Stimulated activated CD4-positive, alpha-beta T cell treated with anti-CD3 and anti-CD28 coated beads, Interleukin-4, amount 100 ng/mL, for 24 hours (primary cell): ENCODE measurements at regions not wholly inside any gene's neighbourhood (a gene's known extent, or its start where the extent isn't known, plus 50 kb on each side); places are given as distances from the start of the nearest gene placed in this dataset.

Experiments
- DNase-seq: peaks from one replicate; pipeline ENCODE4 v3.0.0-alpha.2; 2020

DNA sequence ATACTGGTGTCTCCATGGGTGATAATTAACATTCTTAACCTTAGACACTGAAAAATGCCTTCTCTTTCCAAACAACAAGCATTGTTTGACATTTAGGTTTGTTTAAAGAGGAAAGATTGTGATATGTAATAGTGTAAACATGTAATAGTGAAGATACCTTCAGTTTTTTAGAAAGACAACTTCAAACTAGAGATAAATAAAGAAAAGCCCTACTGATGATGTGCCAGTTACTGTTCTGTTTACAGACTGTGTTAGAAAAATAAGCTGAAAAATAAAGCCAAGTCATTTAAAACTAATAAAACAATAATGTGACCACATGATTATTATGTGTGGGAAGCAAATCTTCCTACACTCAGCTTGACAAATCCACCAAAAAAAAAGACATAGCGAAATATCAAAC, 2035.3 kb upstream of the TENM3 start:
- DNase-seq = no peak

DNA sequence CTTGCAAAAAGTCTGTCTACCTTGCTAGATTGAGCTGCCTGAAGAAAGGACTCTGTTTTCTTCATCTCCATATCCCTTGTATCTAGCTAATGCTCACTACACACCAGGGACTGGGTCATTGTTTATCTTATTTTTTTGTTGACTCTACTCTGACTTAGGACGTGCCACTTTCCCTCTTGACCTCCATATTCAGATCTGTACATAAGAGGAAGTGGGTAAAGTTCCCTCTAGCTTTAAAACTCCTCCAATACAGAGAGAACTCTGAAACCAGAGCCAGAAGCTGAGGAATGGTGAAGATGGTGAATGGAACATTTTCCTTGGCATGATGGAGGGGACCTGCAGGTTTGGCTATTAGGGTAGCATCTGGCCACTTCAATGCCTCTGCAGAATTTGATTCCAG, 2026.1 kb upstream of the TENM3 start:
- DNase-seq = no peak

DNA sequence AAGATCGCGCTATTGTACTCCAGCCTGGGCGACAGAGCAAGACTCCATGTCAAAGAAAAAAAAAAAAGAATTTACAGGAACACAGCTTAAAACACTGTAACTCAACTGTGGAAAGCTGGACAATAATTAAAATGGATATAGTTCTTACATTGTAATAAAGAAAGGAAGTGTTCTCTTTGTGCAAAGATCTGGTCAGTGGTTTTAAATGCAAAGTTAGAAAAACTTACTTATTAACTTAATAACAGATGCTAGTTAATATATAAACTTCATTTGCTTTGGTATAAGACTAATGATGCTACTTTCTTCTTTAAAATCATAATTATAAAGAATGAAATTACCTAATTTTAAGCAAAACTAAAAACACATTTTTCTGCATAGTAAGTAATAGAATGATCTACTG, 2024.1 kb upstream of the TENM3 start:
- no peak for DNase-seq

DNA sequence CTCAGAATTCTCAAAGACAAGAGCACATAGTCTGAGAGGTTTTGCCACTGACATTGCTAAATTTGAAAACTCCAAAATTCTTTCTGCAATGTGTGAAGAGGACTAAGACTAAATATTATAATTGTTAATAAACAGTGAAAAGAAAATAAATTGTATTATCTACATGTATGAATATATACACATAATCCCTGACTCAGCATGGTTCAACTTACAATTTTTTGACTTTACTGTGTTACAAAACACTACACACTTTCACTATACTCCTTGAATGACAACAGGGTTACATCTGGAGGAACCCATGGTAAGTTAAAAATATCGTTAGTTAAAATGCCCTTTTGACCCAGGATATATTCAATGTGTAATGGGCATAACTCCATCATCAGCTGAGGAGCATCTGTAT, 2017.2 kb upstream of the TENM3 start:
- no peak for DNase-seq

DNA sequence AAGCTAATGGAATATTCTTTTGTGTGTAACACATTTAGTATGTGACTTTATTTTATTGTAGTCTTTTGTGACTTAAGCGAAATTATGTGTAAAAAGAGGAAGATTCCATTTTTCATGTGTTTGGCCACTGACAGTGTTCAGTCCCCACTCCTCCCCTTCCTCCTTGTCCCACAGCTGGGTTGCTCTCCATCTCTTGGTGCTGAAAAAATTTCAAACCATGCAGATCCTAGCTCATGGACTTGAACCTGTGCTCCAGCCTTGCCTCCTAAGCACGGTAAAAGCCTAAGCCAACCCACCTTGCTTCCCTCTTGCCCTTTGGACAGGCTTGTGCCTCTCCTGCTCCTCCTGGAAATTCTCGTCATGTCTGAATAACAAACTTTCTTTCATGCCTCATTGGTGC, 2008.5 kb upstream of the TENM3 start:
- DNase-seq = no peak

DNA sequence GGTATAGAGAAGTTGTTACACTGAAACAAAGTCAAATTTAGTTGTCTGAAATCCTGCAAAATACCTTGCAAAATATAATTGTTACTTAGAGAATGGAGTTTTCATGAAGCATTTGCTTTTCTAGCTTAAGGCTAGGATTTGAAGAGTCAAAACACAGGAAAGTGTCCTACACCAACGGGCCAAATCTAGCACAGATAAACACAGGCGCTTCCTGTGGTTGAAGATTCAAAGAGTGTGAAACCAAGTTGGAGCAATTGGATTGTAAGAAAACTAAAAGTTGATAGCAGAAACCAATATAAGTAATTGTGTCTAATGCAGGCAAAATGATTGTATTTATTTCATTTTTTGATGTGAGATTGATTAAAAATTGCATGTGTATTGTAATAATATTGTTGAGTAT, 2002.5 kb upstream of the TENM3 start:
- DNase-seq = no peak

DNA sequence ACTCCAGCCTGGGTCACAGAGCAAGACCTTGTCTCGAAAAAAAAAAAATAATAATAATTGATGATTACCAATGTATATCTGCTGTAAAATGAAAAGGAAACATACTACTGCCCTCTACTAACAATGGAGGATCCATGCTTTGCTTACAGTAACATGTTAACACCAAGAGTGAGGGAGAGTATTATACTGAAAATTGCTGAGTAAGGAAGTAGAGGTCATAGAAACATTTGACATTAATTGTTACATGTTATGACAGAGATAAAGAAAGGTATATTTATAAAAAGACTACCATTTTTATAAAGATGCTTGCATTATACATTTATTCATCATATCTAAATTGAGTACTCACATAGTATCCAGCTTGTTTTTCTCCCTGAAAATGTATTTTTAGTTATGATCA, 1989.8 kb upstream of the TENM3 start:
- DNase-seq = no peak

DNA sequence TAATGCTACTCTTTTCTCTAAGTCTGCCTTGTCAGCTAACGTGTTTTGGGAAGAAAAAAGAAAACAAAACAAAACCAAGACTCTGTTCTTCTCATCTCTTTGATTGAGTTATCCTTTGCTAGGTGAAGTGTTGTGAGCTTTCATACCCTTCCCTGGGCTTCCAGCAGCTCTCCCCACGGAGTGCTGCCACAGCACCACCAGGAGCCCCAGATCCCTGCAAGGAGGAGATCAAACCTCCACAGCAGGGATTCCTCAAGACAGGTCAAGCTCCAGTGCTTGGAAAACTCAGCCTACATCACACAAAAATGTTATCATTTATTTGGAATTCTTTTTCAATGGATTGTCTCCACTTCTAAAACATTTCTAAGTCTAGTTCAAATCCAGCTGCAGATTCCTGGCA, 1981.9 kb upstream of the TENM3 start:
- no peak for DNase-seq

DNA sequence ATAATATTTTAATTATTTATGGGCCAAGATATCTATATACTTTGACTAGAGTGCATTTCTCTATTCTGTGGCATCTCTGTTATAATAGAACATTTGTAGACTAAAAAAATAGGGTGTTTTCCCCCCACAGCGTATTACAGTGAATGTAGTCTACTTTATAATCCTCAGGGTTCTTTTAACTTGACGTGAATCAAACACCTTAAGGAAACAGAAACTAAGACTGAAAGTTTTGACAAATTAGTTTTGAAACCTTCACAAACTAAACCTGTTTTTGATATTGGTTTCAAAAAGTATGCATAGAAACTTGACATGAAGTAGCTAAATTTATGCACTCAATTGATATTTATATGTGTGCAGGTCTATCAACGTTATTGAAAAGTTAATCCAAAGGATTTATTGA, 1963.1 kb upstream of the TENM3 start:
- DNase-seq = no peak

DNA sequence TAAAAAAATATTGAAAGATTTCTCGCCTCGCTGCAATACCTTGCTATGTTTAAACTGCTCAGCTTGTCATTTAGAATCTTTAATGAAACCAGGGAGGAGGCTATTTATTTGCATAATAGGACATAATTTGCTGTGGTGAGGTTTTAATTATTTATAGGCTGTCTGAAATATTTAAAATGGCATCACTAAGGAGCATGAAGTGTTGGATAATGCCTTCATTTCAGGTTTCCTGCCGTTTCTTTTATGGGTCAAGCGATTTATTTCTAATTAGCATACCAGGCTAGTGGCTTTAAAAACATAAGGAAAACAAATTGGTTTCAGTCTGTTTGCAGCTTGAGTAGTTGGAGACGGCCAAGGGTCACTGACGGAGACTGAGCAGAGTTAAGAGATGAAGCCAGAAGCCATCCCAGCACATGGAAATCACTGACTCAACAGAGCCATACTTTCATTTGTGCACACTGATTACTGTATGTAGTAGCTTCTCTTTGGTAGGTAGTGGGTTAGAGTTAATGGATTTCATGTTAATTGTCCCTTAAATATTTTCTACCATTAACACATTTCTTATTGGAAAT, 1962.4 kb upstream of the TENM3 start:
- no peak for DNase-seq

DNA sequence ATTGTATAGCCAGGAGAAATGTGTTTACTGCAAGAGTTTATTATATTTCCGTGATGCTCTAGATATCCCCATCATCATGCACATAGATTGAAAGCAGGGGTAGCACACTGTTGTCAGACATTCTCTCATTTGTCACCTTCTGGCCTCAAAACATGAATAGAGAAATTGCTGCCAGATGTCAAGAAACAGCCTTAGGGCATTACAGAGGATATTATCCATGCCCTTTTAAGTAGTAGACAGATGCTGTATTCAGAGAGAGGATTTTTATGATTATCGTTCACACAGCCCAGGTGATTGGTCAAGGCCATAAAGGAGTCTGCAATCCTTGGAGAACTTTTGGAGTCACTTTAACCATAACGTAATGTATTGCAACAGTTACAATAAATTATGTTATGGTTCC, 1961.5 kb upstream of the TENM3 start:
- no peak for DNase-seq

DNA sequence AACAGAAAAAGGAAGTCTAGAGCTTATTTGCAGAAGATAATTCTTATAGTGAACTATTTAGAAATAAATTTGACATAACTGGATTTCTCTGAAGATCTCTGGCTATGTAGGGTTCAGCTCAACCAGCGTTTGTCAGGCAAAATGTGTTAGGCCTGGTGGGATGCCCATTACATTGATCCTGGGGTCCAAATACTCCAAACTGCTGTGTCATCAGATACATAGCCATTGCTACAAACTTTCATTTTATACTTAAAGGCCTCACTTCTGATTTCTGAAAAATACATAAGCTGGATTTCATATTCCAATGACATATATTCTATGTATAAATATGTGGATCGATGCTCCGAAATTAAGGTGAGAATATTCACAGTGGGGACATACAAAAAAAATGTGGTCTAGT, 1958.9 kb upstream of the TENM3 start:
- DNase-seq = no peak

DNA sequence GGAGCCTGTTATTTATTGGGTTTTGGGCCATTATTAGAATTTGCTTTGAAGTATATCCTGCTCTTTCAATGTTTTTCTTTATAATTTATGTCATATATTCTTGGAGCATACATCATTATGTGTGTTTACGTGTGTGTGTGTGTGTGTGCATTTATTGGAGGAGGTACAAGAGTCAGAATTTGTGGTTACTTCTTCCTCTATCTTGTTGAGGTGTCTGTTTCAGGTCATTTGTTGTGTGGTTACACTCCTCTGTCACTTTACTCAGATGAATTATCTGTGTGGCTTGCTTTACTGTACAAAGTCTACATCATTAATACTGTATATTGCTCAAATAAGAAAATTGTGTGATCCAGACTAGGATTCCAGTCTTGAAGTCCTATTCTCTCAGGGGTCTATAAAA, 1957.4 kb upstream of the TENM3 start:
- no peak for DNase-seq

DNA sequence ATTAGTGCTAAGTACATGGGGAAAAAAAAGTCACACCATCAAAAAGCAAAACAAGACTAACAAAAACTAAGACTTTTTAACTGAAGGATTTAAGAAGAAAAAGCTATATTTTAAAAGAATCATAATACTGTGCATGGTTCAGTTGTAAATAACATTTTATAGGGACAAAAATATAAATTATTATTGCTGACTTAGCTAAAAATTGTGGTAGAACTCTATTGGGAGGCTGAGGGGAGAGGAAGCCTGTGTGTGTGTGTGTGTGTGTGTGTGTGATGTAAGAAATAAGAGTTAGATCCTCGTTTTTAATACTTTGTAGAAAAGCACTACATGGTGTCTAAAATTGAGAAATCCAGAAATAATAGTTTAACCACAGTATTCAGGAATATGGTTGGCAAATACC, 1950.9 kb upstream of the TENM3 start:
- no peak for DNase-seq

DNA sequence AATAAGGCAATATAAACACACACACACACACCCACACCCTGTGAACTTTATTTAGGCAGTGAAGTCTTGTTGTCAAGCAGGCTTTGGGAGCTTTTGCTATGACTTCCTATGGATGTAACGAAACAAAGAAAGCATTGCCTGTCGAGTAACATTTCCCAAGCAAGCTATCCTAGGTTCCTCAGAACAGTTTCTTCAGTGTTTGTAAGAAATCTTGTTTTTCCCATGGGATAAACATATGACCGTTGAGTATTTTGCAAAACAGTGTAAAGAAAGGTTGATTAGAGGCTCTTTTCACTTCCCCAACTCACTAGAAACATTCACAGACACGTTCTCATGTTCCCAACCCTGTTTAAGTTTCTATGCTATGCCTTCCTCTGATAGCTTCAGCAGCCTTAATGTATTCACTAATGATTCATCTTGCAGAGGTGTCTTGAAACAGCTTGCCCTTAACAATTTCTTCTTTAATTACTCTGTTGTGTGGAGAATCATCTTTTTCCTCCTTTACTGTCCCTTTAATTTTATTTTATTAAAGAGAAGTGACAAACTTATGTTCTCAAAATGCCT, 1947.1 kb upstream of the TENM3 start:
- no peak for DNase-seq

DNA sequence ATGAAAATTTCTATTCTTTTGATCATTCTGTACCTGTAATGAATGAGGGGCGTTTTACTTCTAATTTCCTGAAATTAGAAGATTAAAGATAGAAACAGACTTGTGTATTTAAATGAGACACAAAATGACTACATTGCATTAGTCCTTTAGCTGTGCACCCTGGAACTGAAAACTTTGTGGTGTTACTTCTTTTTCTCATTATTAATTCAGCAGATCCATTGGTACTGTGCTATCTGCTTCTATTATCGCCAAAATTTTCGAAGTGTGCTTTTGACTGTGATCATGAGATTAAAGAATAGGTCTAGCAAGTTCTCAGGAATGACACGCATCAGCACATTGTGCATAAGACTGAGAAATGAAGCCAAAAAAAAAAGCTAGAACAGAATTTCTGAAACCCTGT, 1938.9 kb upstream of the TENM3 start:
- no peak for DNase-seq

DNA sequence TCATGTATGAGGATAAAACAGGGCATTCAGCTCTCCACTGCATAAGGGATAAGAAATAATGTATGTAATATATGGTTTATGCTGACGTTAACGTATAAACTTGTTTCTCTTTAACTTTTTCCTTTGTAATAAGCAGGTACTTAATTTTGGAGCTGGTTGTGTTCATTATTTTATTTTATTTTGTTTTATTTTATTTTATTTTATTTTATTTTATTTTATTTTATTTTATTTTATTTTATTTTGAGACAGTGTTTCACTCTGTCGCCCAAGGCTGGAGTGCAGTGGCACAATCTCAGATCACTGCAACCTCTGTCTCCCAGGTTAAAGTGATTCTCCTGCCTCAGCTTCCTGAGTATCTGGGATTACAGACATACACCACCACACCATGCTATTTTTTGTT, 1932.6 kb upstream of the TENM3 start:
- no peak for DNase-seq

DNA sequence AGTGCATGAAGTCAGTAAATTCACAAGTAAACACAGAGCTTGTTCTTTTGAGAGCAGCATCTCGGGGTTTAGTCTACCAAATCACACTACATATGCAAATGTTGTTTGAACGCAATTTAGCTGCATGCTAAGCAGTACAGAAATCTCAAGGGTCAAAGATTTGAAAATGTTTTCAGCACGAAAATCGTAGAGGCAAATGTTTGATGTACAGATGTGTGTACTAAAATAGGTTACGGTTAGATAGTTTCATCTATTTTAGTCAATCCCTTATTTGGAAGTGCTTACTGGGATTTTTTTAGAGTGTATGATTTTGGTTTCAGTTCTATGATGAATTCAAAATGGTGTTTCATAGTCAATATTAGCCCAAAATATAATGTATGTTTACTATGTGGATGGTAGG, 1928.2 kb upstream of the TENM3 start:
- no peak for DNase-seq

DNA sequence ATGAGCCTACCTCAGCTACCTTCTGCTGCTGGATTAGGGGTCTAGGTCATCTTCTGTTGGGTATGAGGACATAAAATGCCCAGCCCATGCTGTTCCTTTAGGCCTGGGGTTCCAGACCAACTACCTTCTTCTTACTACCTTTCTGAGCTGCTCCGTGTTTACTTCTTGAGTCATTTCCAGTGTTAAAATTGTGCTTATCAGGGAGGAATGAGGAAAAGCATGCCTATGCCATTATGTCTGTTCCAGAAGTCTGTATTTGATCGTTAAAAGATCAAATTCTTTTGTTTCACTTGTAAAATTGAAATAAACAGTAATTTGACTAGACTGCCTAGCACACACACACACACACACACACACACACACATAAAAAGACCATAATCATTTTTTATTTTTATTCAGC, 1912.7 kb upstream of the TENM3 start:
- no peak for DNase-seq

DNA sequence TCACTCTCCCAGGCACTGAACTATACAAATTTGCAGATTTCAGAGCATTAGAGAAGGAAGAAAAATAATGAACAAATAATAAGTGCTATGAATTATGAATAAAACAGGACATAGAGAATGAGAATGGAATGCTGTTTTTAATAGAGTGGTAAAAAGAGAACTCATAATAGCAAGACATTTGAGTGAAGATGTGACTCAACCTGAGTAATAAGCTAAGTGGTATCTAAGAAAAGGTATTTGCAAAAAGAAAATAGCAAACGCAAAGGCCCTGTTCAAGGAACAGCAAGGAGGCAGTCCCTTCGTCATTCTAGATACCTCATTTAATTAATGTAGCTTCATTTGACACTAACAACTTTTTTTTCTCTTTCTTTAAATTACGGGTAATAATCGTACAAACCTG, 1910.0 kb upstream of the TENM3 start:
- no peak for DNase-seq

DNA sequence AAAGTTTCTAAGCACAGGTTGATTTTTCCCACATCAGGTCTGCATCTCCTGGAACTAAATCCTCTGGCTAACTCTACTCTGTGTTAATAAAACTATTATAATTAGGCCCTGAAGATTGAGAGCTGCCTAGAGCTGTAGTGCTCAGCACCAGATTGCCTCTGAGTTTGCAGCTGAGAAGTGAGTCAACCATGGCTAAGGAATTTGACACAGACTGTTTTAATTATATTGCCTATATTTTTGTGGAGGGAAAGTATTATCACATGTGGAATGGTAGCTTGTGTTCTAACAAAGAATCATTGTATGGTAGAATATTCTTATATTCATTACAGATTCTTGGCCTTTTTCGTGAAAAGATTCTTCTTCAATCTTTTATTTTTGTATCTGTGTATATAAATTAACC, 1907.6 kb upstream of the TENM3 start:
- no peak for DNase-seq

DNA sequence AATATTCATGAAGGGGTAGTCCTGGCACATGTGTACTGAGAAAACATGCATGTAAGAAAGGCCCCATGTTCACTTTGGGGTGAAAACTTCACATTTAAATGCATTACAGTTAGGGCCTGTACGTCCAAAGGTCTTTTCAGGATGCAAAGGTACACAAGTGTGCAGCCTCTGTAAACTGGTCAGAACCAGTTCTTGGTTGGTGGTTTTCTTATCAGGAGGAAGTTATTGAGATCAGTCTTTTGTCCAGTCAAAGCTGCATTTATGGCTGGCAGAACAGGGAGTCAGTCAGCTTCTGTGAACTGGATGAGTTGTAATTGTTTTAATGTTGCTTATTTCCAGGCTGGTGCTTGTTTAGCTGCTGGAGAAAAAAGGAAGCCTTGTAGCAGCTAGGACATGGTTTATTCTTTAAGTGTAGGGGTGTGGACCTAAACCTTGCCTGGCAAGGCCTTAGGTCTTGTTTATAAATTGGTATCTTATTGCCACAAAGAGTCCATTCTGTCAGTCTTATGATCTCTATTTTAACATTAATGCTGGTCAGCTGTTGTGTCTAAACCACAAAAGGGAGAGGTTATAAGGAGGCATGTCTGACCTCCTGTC, 1906.6 kb upstream of the TENM3 start:
- DNase-seq = no peak

DNA sequence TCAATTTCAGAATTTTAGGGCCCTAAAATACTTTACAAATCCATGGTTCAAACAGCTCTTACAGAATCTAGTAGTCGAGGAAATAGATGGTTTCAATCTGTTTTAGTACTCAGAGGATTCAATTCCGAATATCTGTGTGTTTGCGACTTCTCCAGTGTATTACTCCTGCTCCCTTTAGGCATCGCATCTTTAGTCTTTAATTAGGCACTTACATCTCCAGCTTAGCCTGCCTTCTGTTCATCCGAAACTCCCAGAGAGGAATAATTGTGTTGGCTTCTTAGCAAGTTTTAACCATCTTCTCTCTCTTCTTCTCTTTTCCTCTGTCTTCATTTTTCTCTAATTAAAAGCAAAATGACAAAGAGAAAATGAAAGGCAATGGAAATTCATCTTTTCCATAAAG, 1901.3 kb upstream of the TENM3 start:
- DNase-seq = no peak

DNA sequence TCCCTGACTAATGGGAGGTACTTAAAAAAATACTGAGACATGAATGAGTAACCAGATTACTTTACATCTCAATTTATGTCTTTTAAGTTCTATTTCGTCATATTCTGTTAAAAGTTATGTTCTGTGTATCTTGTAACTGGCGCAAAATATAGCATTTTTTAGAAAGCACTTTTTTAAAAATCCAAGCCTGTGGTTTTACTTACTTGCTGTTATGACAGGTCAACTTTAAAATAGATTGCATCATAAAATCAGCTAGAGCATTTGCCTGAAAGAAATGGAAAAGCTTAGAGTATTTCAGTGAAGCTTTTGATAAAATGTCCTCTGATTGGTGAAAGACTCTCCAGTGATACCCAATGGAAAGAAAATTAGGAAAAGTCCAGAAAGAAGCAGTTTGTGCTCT, 1892.3 kb upstream of the TENM3 start:
- DNase-seq = no peak

DNA sequence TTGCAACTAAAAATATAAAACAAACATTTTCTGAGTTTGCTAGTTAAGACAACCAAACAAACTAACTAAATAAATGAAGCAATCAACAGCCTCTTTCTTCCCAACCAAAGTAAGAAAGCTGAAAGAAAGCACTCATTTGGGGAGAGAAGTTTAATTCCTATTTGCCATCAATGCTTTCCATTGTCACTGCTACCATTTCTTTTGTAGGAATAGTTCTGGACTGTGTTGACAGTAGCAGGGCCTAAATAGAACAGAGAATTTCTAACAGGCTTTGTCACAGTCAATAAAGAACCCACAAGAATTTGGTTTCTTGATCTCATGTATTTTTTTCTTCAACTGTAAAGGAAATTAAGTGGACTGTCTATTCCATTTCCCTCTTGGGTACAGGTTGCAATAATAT, 1886.4 kb upstream of the TENM3 start:
- DNase-seq = no peak
